ENCODE measurements at regions not wholly inside any gene's neighbourhood (a gene's known extent, or its start where the extent isn't known, plus 50 kb on each side); places are given as distances from the start of the nearest gene placed in this dataset. TPM values are rescaled to one million over a fixed set of nuclear protein-coding genes. Genes with fewer than 3 reads are reported as not detected.
"Not testable (repeated sequence)": the region's sequence is repeated elsewhere in the genome, so short reads cannot be mapped to it uniquely, and the experiment has no call there.

DNA sequence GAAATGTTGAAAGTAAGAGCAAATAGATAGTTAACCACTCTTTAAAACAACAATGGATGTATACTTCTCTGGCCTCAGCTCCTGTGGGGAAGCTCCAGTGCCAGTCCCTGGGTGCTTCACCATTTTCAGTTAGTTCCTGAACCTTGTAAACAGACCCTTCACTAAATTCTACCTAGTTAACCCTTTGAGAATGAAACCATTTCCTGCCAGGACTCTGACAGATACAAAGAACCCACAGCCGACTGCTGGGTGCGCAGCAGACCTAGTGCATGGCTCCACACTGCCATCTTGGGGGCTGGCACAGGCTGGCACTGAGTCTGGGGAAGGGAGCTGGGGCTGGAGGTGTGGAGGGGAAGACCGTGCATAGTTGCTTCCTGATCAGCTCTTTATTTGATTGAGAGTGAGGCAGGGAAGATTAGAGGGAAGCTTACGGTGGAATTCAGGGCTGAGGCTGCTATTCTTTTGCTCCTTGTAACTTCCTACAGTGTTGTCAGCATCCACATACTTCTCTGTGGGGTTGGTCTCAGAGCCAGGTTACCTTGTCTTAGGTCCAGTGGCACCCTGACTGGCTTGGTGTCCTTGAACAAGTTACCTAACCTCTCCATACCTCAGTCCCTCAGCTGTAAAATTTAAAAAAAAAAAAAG, 62.3 kb upstream of the TP53BP2 start:
- H3K27me3 ChIP-seq; H3K4me3 ChIP-seq; H3K27ac ChIP-seq; H3K9me3 ChIP-seq; H3K36me3 ChIP-seq; H3K4me1 ChIP-seq; DNase-seq (ENCODE audit: low spot score in 2 of 2): not testable (repeated sequence)
- TF ChIP-seq, protein P1, sequence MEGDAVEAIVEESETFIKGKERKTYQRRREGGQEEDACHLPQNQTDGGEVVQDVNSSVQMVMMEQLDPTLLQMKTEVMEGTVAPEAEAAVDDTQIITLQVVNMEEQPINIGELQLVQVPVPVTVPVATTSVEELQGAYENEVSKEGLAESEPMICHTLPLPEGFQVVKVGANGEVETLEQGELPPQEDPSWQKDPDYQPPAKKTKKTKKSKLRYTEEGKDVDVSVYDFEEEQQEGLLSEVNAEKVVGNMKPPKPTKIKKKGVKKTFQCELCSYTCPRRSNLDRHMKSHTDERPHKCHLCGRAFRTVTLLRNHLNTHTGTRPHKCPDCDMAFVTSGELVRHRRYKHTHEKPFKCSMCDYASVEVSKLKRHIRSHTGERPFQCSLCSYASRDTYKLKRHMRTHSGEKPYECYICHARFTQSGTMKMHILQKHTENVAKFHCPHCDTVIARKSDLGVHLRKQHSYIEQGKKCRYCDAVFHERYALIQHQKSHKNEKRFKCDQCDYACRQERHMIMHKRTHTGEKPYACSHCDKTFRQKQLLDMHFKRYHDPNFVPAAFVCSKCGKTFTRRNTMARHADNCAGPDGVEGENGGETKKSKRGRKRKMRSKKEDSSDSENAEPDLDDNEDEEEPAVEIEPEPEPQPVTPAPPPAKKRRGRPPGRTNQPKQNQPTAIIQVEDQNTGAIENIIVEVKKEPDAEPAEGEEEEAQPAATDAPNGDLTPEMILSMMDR (IDR thresholded peaks at IDR 0.05): peak in 2 of 5 experiments; percentile 18 to 35
- WGBS, 2 donors: 9 to 28% methylated on average over 4 of the region's 4 CpGs

DNA sequence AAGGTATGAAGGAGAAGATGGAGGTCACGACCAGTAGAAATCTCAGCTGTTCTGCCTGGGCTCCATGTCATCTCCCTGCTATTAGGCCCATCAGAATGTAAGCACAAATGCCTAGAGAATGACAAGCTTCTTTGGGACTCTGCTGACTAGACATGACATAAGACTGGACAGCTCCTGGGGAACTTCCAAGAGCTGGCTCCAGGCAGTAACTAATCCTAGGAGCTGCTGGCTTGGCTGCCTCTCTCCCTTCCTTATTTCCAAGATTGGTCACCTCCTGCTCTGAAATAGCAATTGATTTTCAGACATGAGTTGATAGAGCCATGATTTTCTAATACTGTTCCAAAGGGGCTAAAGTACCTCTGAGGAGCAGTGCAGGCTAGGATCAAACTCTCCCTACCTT, 57.5 kb upstream of the TP53BP2 start:
- not testable (repeated sequence) for H3K4me1 ChIP-seq; H3K9me3 ChIP-seq; H3K4me3 ChIP-seq; H3K27me3 ChIP-seq; DNase-seq (ENCODE audit: low spot score in 2 of 2); H3K36me3 ChIP-seq; H3K27ac ChIP-seq
- no CpG with 5 or more reads among the region's 1 CpG for WGBS, 2 donors

DNA sequence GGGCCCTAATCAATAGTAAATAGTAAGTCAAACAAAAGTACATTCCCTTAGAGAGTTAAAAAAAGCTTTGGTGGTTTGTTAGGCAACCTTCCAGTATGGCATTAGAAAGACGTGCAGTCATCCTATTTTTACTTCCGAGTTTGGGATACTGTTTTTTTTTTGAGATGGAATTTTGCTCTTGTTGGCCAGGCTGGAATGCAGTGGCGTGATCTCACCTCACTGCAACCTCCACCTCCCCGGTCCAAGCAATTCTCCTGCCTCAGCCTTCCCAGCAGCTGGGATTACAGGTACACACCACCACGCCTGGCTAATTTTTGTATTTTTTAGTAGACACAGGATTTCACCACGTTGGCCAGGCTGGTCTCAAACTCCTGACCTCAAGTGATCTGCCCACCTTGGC, 54.0 kb upstream of the TP53BP2 start:
- H3K4me1 ChIP-seq; DNase-seq (ENCODE audit: low spot score in 2 of 2); H3K9me3 ChIP-seq; H3K36me3 ChIP-seq; H3K27me3 ChIP-seq; H3K4me3 ChIP-seq; H3K27ac ChIP-seq: not testable (repeated sequence)
- WGBS, 2 donors: 48 to 54% methylated on average over 6 of the region's 6 CpGs

DNA sequence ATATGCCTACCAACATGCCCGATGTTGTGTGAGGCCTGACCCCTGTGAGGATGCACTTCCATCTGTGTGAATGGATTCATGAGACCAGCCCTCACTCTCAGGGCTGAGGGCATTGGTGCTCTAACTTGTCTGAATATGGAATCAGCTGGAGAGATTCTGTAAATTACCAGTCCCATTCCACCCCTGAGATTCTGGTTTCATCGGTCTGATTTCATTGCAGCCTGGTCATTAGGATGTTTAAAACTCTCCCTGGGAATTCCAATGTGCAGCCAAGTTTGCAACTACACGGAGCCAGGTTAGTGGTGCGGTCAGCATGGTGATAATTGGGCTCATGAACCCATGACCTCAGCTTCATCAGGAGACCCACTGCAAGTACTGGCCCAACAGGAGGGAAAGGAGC, 51.4 kb upstream of the TP53BP2 start:
- H3K27me3 ChIP-seq; H3K27ac ChIP-seq; H3K4me1 ChIP-seq; DNase-seq (ENCODE audit: low spot score in 2 of 2); H3K4me3 ChIP-seq; H3K36me3 ChIP-seq; H3K9me3 ChIP-seq: not testable (repeated sequence)
- 17% methylated on average over 1 of the region's 4 CpGs; no CpG with 5 or more reads in 1 of the 2 donors for WGBS, 2 donors

DNA sequence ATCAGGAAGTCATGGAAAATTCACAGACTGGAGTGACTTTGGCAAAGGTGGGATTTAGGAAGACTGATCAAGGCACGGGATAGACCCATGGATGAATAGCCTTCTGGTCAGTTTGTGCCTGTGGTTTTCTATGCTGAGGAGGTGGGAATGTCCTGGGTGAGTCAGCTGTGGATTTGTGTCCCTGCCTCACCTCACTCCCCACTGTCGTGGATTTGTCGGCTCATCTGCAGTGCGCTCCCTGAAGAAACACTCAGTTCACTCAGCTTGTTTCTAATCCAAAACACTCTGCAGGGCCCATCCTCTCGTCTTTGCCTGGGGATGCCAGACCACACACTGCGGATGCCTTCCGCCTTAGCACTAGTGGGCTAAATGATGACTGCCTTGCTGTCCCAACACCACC, 50.2 kb upstream of the TP53BP2 start:
- H3K9me3 ChIP-seq; H3K27ac ChIP-seq; H3K4me3 ChIP-seq; H3K27me3 ChIP-seq; DNase-seq (ENCODE audit: low spot score in 2 of 2); H3K4me1 ChIP-seq; H3K36me3 ChIP-seq: not testable (repeated sequence)
- 87% methylated on average over 6 of the region's 7 CpGs; no CpG with 5 or more reads in 1 of the 2 donors for WGBS, 2 donors

Small RNA genes in the stretch of these regions (small RNA-seq; reads per million reads assigned to genes)
- not detected for gene RNU6-1319P

Measured in tibial nerve (tissue), 4 donors.